Vagina (tissue), 2 donors: ENCODE measurements at regions not wholly inside any gene's neighbourhood (a gene's known extent, or its start where the extent isn't known, plus 50 kb on each side); places are given as distances from the start of the nearest gene placed in this dataset.

Experiments
- DNase-seq, 2 donors: peaks; one replicate each; pipeline ENCODE4 v3.0.0-alpha.2; 2017; ENCODE audit errors: extremely low spot score in 2 of 2
- H3K27ac ChIP-seq: fragments of 200-600 bp; sonication (generic); one replicate; pipeline ENCODE4 v1.5.1; 2019
- H3K27me3 ChIP-seq: fragments of 200-600 bp; sonication (generic); one replicate; pipeline ENCODE4 v1.5.1; 2019
- H3K36me3 ChIP-seq, 2 donors: fragments of 200-600 bp; sonication (generic); one replicate each; pipeline ENCODE4 v1.5.1; 2017 to 2019
- H3K4me1 ChIP-seq: fragments of 200-600 bp; sonication (generic); one replicate; pipeline ENCODE4 v1.5.1; 2019
- H3K4me3 ChIP-seq, 2 donors: fragments of 200-600 bp; sonication (generic); 1 replicate in 1 of 2; 2 replicates in 1 of 2; pipeline ENCODE4 v1.5.1; 2016 to 2019
- H3K9me3 ChIP-seq: fragments of 200-600 bp; sonication (generic); one replicate; pipeline ENCODE4 v1.5.1; 2019
- POLR2A ChIP-seq, 2 donors: fragments of 450-650 bp; IDR thresholded peaks; one replicate each; pipeline ENCODE4 v1.6.1; 2017; ENCODE audit warnings: antibody characterized with exemption in 2 of 2, mild to moderate bottlenecking in 2 of 2, moderate library complexity in 2 of 2
- POLR2AphosphoS5 ChIP-seq, 2 donors: sonication (generic); formaldehyde crosslinking; IDR thresholded peaks; one replicate each; pipeline ENCODE4 v1.9.0; 2017; ENCODE audit warnings: antibody characterized with exemption in 2 of 2, mild to moderate bottlenecking in 2 of 2, low read depth in 1 of 2; ENCODE audit not compliant: insufficient read depth in 1 of 2
- intact Hi-C: fragments of 100-400 bp; cut with DNase I; formaldehyde crosslinking; loops from one replicate; pipeline ENCODE4 v1.15.1; 2023
- TF ChIP-seq, protein P1 (sequence below), 3 experiments: fragments of 450-650 bp in 2 of 3; fragments of 200-600 bp in 1 of 3; sonication (generic) in 1 of 3; IDR thresholded peaks; one replicate each; pipeline ENCODE4 v1.5.1; 2017 to 2019; ENCODE audit warnings: antibody characterized with exemption in 3 of 3, mild to moderate bottlenecking in 2 of 3, moderate library complexity in 2 of 3

DNA sequence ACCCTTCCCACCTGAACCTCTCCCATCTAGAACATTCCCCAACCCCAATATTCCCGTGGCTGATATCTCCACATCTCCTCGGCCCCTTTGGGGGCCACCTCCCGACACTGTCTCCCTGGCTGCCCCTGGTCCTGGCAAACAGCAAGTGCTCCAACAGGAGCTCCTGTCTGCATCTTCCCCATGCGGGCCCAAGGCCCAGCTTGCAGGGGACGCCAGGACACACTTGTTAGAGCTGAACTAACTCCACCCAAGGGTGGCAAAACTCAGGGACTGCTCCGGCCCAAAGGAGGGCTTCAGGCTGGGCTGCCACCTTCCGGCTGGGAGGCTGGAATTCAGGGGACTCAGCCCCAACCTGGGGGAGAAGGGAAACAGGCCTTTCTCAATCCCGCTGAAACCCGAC, 106.6 kb downstream of the NCOR2 start:
- peaks cover 0 to 30% of the 10 kb centered on the region in 2 donors for H3K36me3 ChIP-seq
- no peaks in the 10 kb centered on the region for H3K9me3 ChIP-seq
- peaks cover 27% of the 10 kb centered on the region for H3K4me1 ChIP-seq
- intact Hi-C loops: no loop called here
- H3K27me3 ChIP-seq: no peaks in the 10 kb centered on the region
- TF ChIP-seq POLR2A (IDR thresholded peaks at IDR 0.05) (no peak), POLR2AphosphoS5 (IDR thresholded peaks at IDR 0.05; ENCODE audit: insufficient read depth in 1 of 2, low read depth in 1 of 2) (no peak)
- TF ChIP-seq, protein P1, sequence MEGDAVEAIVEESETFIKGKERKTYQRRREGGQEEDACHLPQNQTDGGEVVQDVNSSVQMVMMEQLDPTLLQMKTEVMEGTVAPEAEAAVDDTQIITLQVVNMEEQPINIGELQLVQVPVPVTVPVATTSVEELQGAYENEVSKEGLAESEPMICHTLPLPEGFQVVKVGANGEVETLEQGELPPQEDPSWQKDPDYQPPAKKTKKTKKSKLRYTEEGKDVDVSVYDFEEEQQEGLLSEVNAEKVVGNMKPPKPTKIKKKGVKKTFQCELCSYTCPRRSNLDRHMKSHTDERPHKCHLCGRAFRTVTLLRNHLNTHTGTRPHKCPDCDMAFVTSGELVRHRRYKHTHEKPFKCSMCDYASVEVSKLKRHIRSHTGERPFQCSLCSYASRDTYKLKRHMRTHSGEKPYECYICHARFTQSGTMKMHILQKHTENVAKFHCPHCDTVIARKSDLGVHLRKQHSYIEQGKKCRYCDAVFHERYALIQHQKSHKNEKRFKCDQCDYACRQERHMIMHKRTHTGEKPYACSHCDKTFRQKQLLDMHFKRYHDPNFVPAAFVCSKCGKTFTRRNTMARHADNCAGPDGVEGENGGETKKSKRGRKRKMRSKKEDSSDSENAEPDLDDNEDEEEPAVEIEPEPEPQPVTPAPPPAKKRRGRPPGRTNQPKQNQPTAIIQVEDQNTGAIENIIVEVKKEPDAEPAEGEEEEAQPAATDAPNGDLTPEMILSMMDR (IDR thresholded peaks at IDR 0.05): no peak
- no peak overlapping the region for H3K4me3 ChIP-seq
- H3K27ac ChIP-seq: no peak overlapping the region
- no peak for DNase-seq

DNA sequence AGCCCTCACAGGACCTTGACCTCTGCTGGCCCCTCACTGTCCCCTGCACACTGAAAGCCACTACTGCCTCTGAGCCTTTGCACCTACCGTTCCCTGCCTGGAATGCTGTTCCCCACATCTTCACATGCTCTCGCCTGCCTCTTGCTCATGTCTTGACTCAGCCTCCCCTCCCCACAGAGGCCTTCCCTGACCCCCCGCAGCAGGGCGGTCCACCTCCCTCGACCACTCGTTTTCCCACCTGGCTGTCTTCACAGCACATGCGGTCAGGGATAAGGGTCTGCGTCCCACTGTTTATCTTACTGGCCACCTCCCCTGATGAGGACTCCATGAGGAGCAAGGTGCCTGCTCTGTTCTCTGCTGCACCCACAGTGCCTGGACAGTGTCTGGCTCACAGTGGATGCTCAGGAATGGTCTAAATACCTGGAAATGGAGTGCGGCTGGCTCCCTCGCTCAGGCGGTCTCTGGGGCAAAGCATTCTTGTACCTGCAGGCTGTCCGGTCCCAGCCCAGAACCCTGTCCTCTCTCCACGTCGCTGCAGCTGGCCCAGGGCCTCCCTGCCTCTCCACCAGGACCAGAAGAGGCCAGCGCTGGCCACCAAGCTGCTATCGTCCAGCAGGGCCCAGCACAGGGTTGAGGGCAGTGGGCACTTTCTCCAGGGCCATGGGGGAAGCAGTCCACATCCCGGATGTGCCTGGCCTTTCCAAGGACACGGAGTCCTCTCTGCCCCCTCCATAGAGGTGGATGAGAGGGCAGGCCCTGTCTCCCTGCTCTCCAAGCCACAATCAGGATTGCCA, 107.4 kb downstream of the NCOR2 start:
- H3K9me3 ChIP-seq: no peaks in the 10 kb centered on the region
- intact Hi-C loops: no loop called here
- no peaks in the 10 kb centered on the region for H3K27me3 ChIP-seq
- no peak overlapping the region for H3K4me3 ChIP-seq
- no peak for DNase-seq
- peaks cover 0 to 23% of the 10 kb centered on the region in 2 donors for H3K36me3 ChIP-seq
- TF ChIP-seq POLR2AphosphoS5 (IDR thresholded peaks at IDR 0.05; ENCODE audit: insufficient read depth in 1 of 2, low read depth in 1 of 2): no peak
- TF ChIP-seq, protein P1 (IDR thresholded peaks at IDR 0.05): no peak
- H3K4me1 ChIP-seq: peaks cover 34% of the 10 kb centered on the region
- no peak overlapping the region for H3K27ac ChIP-seq

DNA sequence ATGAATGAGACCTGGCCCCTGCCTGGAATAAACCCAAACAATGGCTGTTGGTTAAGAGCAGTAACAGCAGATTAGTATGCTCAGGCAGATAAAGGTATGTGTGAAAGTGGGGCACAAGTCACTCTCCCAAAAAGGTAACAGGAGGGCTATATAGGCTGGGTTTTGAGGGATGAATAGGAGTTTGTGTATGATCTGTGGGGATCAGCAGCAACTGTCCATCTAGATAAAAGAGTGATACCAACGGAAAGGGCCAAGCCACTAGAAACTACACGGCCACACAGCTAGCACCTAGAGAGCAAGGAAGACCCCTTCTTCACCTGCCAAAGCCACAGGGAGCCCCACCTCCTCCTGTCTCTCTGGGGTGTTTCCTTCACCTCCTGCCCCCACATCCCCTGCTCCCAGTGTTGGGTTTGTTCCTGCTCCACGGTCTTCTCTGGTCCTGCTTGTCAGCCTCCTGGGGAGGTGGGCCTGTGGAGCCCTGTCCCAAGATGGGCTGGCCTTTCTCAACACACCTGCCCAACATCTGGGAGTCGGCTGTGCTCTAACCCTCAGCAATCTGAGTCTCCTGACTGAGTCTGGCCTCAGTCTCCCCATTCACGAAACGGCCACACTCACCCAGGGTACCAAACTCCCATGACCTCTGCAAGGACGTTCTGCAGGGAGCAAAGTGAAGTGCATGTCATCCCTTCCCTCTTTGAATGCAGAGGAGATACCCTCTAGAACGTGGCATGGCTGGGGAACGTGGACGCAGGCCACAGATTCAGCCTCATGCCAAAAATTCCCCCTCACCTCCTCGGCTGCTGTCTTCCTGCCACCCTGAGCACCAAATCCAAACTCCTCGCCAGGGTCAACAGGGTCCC, 108.2 kb downstream of the NCOR2 start:
- Histone ChIP-seq H3K4me1 (peaks cover 43% of the 10 kb centered on the region), H3K27me3 (no peaks in the 10 kb centered on the region), H3K9me3 (no peaks in the 10 kb centered on the region), H3K4me3 (no peak overlapping the region), H3K27ac (peak overlapping the region; percentile 92), H3K36me3 (peaks cover 0 to 19% of the 10 kb centered on the region in 2 donors)
- no peak for DNase-seq
- intact Hi-C loops: no loop called here
- no peak for TF ChIP-seq POLR2A (IDR thresholded peaks at IDR 0.05)
- no peak for TF ChIP-seq POLR2AphosphoS5 (IDR thresholded peaks at IDR 0.05; ENCODE audit: insufficient read depth in 1 of 2, low read depth in 1 of 2)
- TF ChIP-seq, protein P1 (IDR thresholded peaks at IDR 0.05): no peak

DNA sequence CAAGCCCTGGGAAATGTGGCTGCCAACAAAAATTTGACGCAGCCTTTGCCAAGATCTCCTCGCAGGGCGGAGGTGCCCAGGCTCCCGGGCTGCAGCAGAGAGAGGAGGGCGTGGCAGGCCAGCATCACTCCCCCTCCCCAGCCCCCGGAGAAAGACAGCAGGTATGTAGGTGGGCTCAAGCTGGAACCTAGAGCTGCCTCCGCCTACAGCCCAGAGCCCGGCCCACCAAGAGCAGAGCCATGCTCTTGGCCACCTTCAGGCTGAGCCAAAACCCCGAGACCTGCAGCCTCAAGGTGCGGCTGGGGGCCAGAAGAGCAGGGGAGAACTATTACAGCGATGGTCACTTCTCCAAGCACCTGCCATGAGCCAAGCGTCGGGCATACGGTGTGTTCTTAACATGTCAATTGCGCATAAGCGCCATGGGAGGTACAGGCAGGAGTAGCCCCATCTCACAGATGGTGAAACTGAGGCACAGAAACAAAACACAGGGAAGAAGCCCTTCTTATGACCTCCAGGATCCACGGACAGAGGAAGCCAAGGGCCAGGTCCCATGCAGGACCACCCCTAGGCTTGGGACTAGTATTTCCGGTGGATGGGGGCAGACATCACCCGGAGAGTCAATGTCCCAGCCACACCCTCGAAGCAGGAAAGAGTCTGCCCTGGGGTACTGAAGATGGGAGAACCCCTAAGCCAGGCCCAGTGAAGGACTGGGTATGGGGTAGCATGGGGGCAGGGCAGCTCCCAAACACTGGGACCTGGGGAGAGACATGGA, 109.0 kb downstream of the NCOR2 start:
- Histone ChIP-seq H3K4me3 (peak overlapping the region in 1 of 2 donors; percentile 29), H3K36me3 (peaks cover 0 to 19% of the 10 kb centered on the region in 2 donors), H3K9me3 (no peaks in the 10 kb centered on the region), H3K4me1 (peaks cover 51% of the 10 kb centered on the region), H3K27ac (peak overlapping the region; percentile 92), H3K27me3 (no peaks in the 10 kb centered on the region)
- intact Hi-C loops: no loop called here
- no peak for DNase-seq
- TF ChIP-seq, protein P1 (IDR thresholded peaks at IDR 0.05): no peak
- no peak for TF ChIP-seq POLR2A (IDR thresholded peaks at IDR 0.05)
- no peak for TF ChIP-seq POLR2AphosphoS5 (IDR thresholded peaks at IDR 0.05; ENCODE audit: insufficient read depth in 1 of 2, low read depth in 1 of 2)
